PC-3 (cell line): ENCODE measurements at regions not wholly inside any gene's neighbourhood (a gene's known extent, or its start where the extent isn't known, plus 50 kb on each side); places are given as distances from the start of the nearest gene placed in this dataset.

Source experiments
- ATAC-seq: fragments of 200-7000 bp; cut with Tn5 transposase; 2 replicates; pipeline ENCODE4 v1.9.1; 2020; ENCODE audit warnings: mild to moderate bottlenecking, moderate library complexity
- BruUV-seq: library from RNA; stranded (reverse); fragments of 400-500 nt; replicated peaks from 2 replicates; lab custom pipeline; 2021; lab: Mats Ljungman, UMichigan
- CTCF ChIA-PET: fragments of 300-600 bp; sonication (Branson Sonifier 250); formaldehyde crosslinking; loops from one replicate; lab custom pipeline; 2022; ENCODE audit warnings: antibody characterized with exemption; lab: Charles Lee
- POLR2A ChIA-PET: fragments of 300-600 bp; sonication (Branson Sonifier 250); formaldehyde crosslinking; loops from one replicate; lab custom pipeline; 2022; ENCODE audit warnings: antibody characterized with exemption; ENCODE audit not compliant: unreplicated experiment; lab: Charles Lee
- DNase-seq: peaks from one replicate; pipeline ENCODE4 v3.0.0-alpha.2; 2015
- H2AFZ ChIP-seq: fragments of 300-600 bp; sonication (generic); 2 replicates; pipeline ENCODE4 v1.6.0; 2016; ENCODE audit warnings: antibody characterized with exemption, low read length
- H3F3A ChIP-seq: fragments of 300-600 bp; sonication (generic); one replicate; pipeline ENCODE4 v1.6.0; 2017; ENCODE audit warnings: antibody characterized with exemption, low read length, control low read depth, mild to moderate bottlenecking; ENCODE audit not compliant: unreplicated experiment
- H3K27ac ChIP-seq: fragments of 300-600 bp; sonication (generic); 2 replicates; pipeline ENCODE4 v1.5.1; 2016; ENCODE audit warnings: mild to moderate bottlenecking, low read length
- H3K27me3 ChIP-seq: fragments of 300-600 bp; sonication (generic); 2 replicates; pipeline ENCODE4 v1.6.1; 2016; ENCODE audit warnings: low read length, mixed read lengths
- H3K36me3 ChIP-seq: fragments of 300-600 bp; sonication (generic); 2 replicates; pipeline ENCODE4 v1.6.1; 2016; ENCODE audit warnings: low read depth, mixed run types, low read length, mixed read lengths
- H3K4me1 ChIP-seq: fragments of 300-600 bp; sonication (generic); 2 replicates; pipeline ENCODE4 v1.5.1; 2016; ENCODE audit warnings: low read length; ENCODE audit not compliant: insufficient read depth
- H3K4me2 ChIP-seq: fragments of 300-600 bp; sonication (generic); 2 replicates; pipeline ENCODE4 v1.6.0; 2016; ENCODE audit warnings: low read length
- H3K4me3 ChIP-seq: fragments of 300-600 bp; sonication (generic); 2 replicates; pipeline ENCODE4 v1.5.1; 2016; ENCODE audit warnings: mild to moderate bottlenecking, low read length, mixed read lengths
- H3K79me2 ChIP-seq: fragments of 300-600 bp; sonication (generic); 2 replicates; pipeline ENCODE4 v1.6.1; 2017; ENCODE audit warnings: low read length, mixed read lengths
- H3K9ac ChIP-seq: fragments of 300-600 bp; sonication (generic); 2 replicates; pipeline ENCODE4 v1.6.0; 2016; ENCODE audit warnings: mild to moderate bottlenecking, low read length
- H3K9me2 ChIP-seq: fragments of 300-600 bp; sonication (generic); replicated peaks from 2 replicates; pipeline ENCODE4 v1.6.1; 2016; ENCODE audit warnings: mixed run types, low read length, mixed read lengths
- H3K9me3 ChIP-seq: fragments of 300-600 bp; sonication (generic); 2 replicates; pipeline ENCODE4 v1.6.1; 2016; ENCODE audit warnings: low read length, mixed read lengths
- H4K20me1 ChIP-seq: fragments of 300-600 bp; sonication (generic); 2 replicates; pipeline ENCODE4 v1.6.1; 2016; ENCODE audit warnings: low read length, mixed read lengths
- EZH2 ChIP-seq: fragments of 300-600 bp; sonication (generic); IDR thresholded peaks from one replicate; pipeline ENCODE4 v1.6.1; 2017; ENCODE audit warnings: antibody characterized with exemption, mild to moderate bottlenecking, low read length; ENCODE audit not compliant: unreplicated experiment
- EZH2phosphoT487 ChIP-seq: fragments of 300-600 bp; sonication (generic); IDR thresholded peaks from 2 replicates; pipeline ENCODE4 v1.6.1; 2018; ENCODE audit warnings: mild to moderate bottlenecking, antibody characterized with exemption, low read length, borderline replicate concordance
- intact Hi-C: fragments of 100-400 bp; cut with micrococcal nuclease; formaldehyde crosslinking; loops from 2 replicates; pipeline ENCODE4 v1.9.0; 2023
- TF ChIP-seq, protein P1 (sequence below): fragments of 300-600 bp; sonication (generic); conservative IDR thresholded peaks from 2 replicates; pipeline ENCODE4 v1.5.1; 2017; ENCODE audit warnings: antibody characterized with exemption, low read depth, mild to moderate bottlenecking, low read length

GRCh38 chr11:26834601-26835000 is 112.7 kb upstream of the SLC5A12 start:
- no peak overlapping the region for H3K27ac ChIP-seq
- H3K4me1 ChIP-seq, result no peaks in the 10 kb centered on the region
- no peak overlapping the region for H3K9ac ChIP-seq
- no TSS peak for BruUV-seq
- no peaks in the 10 kb centered on the region for H3K27me3 ChIP-seq
- no peak overlapping the region for H3K4me2 ChIP-seq
- POLR2A ChIA-PET, result no interaction called here
- DNase-seq, result no peak
- H3K9me3 ChIP-seq, result no peaks in the 10 kb centered on the region
- intact Hi-C loops, result no loop called here
- no peak for ATAC-seq
- TF ChIP-seq EZH2 (no peak), EZH2phosphoT487 (no peak)
- TF ChIP-seq, protein P1, sequence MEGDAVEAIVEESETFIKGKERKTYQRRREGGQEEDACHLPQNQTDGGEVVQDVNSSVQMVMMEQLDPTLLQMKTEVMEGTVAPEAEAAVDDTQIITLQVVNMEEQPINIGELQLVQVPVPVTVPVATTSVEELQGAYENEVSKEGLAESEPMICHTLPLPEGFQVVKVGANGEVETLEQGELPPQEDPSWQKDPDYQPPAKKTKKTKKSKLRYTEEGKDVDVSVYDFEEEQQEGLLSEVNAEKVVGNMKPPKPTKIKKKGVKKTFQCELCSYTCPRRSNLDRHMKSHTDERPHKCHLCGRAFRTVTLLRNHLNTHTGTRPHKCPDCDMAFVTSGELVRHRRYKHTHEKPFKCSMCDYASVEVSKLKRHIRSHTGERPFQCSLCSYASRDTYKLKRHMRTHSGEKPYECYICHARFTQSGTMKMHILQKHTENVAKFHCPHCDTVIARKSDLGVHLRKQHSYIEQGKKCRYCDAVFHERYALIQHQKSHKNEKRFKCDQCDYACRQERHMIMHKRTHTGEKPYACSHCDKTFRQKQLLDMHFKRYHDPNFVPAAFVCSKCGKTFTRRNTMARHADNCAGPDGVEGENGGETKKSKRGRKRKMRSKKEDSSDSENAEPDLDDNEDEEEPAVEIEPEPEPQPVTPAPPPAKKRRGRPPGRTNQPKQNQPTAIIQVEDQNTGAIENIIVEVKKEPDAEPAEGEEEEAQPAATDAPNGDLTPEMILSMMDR, result no peak
- H3K79me2 ChIP-seq, result no peaks in the 10 kb centered on the region
- no peaks in the 10 kb centered on the region for H3K36me3 ChIP-seq
- H3F3A ChIP-seq, result no peaks in the 10 kb centered on the region
- H2AFZ ChIP-seq, result no peak overlapping the region
- H4K20me1 ChIP-seq, result no peaks in the 10 kb centered on the region
- H3K9me2 ChIP-seq, result no peaks in the 10 kb centered on the region
- no peak overlapping the region for H3K4me3 ChIP-seq
- CTCF ChIA-PET, result no interaction called here

GRCh38 chr11:26835611-26836010 is 113.8 kb upstream of the SLC5A12 start:
- intact Hi-C loops, result no loop called here
- BruUV-seq, result no TSS peak
- POLR2A ChIA-PET, result no interaction called here

GRCh38 chr11:26837154-26837553 is 115.3 kb upstream of the SLC5A12 start:
- DNase-seq, result no peak
- Histone ChIP-seq H2AFZ (no peak overlapping the region), H3K4me3 (no peak overlapping the region), H3K4me1 (no peaks in the 10 kb centered on the region), H3K36me3 (no peaks in the 10 kb centered on the region), H3K27me3 (no peaks in the 10 kb centered on the region), H3K9ac (no peak overlapping the region), H4K20me1 (no peaks in the 10 kb centered on the region), H3K9me3 (no peaks in the 10 kb centered on the region), H3K4me2 (no peak overlapping the region), H3F3A (no peaks in the 10 kb centered on the region), H3K79me2 (no peaks in the 10 kb centered on the region), H3K27ac (no peak overlapping the region), H3K9me2 (no peaks in the 10 kb centered on the region)
- ChIA-PET CTCF (no interaction called here), POLR2A (no interaction called here)
- no TSS peak for BruUV-seq
- intact Hi-C loops, result no loop called here
- no peak for ATAC-seq
- TF ChIP-seq, protein P1, result no peak
- TF ChIP-seq EZH2phosphoT487 (no peak), EZH2 (no peak)

More at GRCh38 chr11:26835611-26836010, 113.8 kb upstream of the SLC5A12 start:
- CTCF ChIA-PET, result no interaction called here
- Histone ChIP-seq H3K4me1 (no peaks in the 10 kb centered on the region), H3K4me2 (no peak overlapping the region), H3K9me2 (no peaks in the 10 kb centered on the region), H3K9me3 (no peaks in the 10 kb centered on the region), H3F3A (no peaks in the 10 kb centered on the region), H3K79me2 (no peaks in the 10 kb centered on the region), H3K36me3 (no peaks in the 10 kb centered on the region), H4K20me1 (no peaks in the 10 kb centered on the region), H3K27me3 (no peaks in the 10 kb centered on the region), H2AFZ (no peak overlapping the region), H3K27ac (no peak overlapping the region), H3K4me3 (no peak overlapping the region), H3K9ac (no peak overlapping the region)
- DNase-seq, result no peak
- ATAC-seq, result no peak
- no peak for TF ChIP-seq EZH2
- TF ChIP-seq, protein P1, result no peak
- TF ChIP-seq EZH2phosphoT487, result no peak
